Neuronal stem cell (in vitro differentiated cells): ENCODE measurements at regions not wholly inside any gene's neighbourhood (a gene's known extent, or its start where the extent isn't known, plus 50 kb on each side); places are given as distances from the start of the nearest gene placed in this dataset.

Experiments used
- DNase-seq: peaks from one replicate; pipeline ENCODE4 v3.0.0-alpha.2; 2013; ENCODE audit warnings: low spot score
- H2AFZ ChIP-seq: one replicate; pipeline ENCODE4 v1.6.1; 2013; ENCODE audit warnings: mild to moderate bottlenecking, low read length, inconsistent platforms
- H2AK5ac ChIP-seq: 2 replicates; pipeline ENCODE4 v1.6.1; 2013; ENCODE audit warnings: low read depth, mild to moderate bottlenecking, inconsistent platforms, low read length, moderate library complexity, mixed read lengths
- H2BK120ac ChIP-seq: 2 replicates; pipeline ENCODE4 v1.6.1; 2013; ENCODE audit warnings: low read depth, mild to moderate bottlenecking, inconsistent platforms, low read length, moderate library complexity, mixed read lengths
- H2BK12ac ChIP-seq: one replicate; pipeline ENCODE4 v1.6.1; 2013; ENCODE audit warnings: low read length, inconsistent platforms
- H2BK15ac ChIP-seq: 2 replicates; pipeline ENCODE4 v1.6.1; 2013; ENCODE audit warnings: mild to moderate bottlenecking, low read length, inconsistent platforms, mixed read lengths
- H2BK5ac ChIP-seq: one replicate; pipeline ENCODE4 v1.6.1; 2013; ENCODE audit warnings: inconsistent platforms, mild to moderate bottlenecking, low read length, moderate library complexity
- H3K14ac ChIP-seq: one replicate; pipeline ENCODE4 v1.6.1; 2013; ENCODE audit warnings: low read length, inconsistent platforms
- H3K18ac ChIP-seq: 2 replicates; pipeline ENCODE4 v1.6.1; 2013; ENCODE audit warnings: low read length, inconsistent platforms
- H3K23ac ChIP-seq: 2 replicates; pipeline ENCODE4 v1.6.1; 2013; ENCODE audit warnings: low read depth, mild to moderate bottlenecking, mixed read lengths, low read length, inconsistent platforms; ENCODE audit not compliant: poor library complexity
- H3K27ac ChIP-seq: replicated peaks from 3 replicates; pipeline ENCODE4 v1.5.1; 2013; ENCODE audit warnings: low read length, inconsistent platforms
- H3K27me3 ChIP-seq, 3 experiments: 2 replicates each; pipeline ENCODE4 v1.6.1; 2013; ENCODE audit warnings: low read length in 3 of 3, mild to moderate bottlenecking in 2 of 3, inconsistent platforms in 1 of 3, low read depth in 1 of 3, mixed read lengths in 1 of 3, moderate library complexity in 1 of 3; ENCODE audit not compliant: control insufficient read depth in 3 of 3, insufficient read depth in 3 of 3
- H3K36me3 ChIP-seq, 2 donors: replicated peaks in 1 of 2; 2 replicates each; pipeline ENCODE4 v1.6.1; 2013; ENCODE audit warnings: low read length in 2 of 2; ENCODE audit not compliant: control insufficient read depth in 2 of 2, insufficient read depth in 2 of 2
- H3K4ac ChIP-seq: 2 replicates; pipeline ENCODE4 v1.6.1; 2013; ENCODE audit warnings: inconsistent platforms, mild to moderate bottlenecking, low read length, moderate library complexity
- H3K4me1 ChIP-seq, 2 donors: 1 replicate in 1 of 2; 2 replicates in 1 of 2; pipeline ENCODE4 v1.6.1; 2013; ENCODE audit warnings: low read length in 2 of 2, low read depth in 1 of 2; ENCODE audit not compliant: control insufficient read depth in 2 of 2, insufficient read depth in 1 of 2
- H3K4me2 ChIP-seq: one replicate; pipeline ENCODE4 v1.6.1; 2013; ENCODE audit warnings: mild to moderate bottlenecking, low read length, inconsistent platforms; ENCODE audit not compliant: insufficient read depth, poor library complexity, severe bottlenecking
- H3K4me3 ChIP-seq, 2 donors: 2 replicates each; pipeline ENCODE4 v1.5.1; 2013; ENCODE audit warnings: low read length in 2 of 2, mild to moderate bottlenecking in 2 of 2, inconsistent platforms in 1 of 2, moderate library complexity in 1 of 2
- H3K79me1 ChIP-seq: one replicate; pipeline ENCODE4 v1.6.1; 2013; ENCODE audit warnings: low read depth, mild to moderate bottlenecking, inconsistent platforms, low read length, moderate library complexity
- H3K9ac ChIP-seq: one replicate; pipeline ENCODE4 v1.6.1; 2013; ENCODE audit warnings: mild to moderate bottlenecking, low read depth, low read length, inconsistent platforms; ENCODE audit not compliant: poor library complexity
- H3K9me3 ChIP-seq, 2 donors: replicated peaks in 1 of 2; 2 replicates each; pipeline versions ENCODE3 to v1.6.1; 2013; ENCODE audit warnings: low read length in 2 of 2, mild to moderate bottlenecking in 2 of 2, inconsistent platforms in 1 of 2, low read depth in 1 of 2, mixed read lengths in 1 of 2, moderate library complexity in 1 of 2; ENCODE audit not compliant: control insufficient read depth in 2 of 2, insufficient read depth in 1 of 2
- H4K8ac ChIP-seq: one replicate; pipeline ENCODE4 v1.6.1; 2013; ENCODE audit warnings: low read depth, mild to moderate bottlenecking, inconsistent platforms, low read length, moderate library complexity
- H4K91ac ChIP-seq: one replicate; pipeline ENCODE4 v1.6.1; 2013; ENCODE audit warnings: low read length, low read depth, mild to moderate bottlenecking, inconsistent platforms; ENCODE audit not compliant: poor library complexity
- WGBS, 2 donors: extraction: QIAGEN DNeasy Blood & Tissue Kit; methylation state at CpG; one replicate each; pipeline ENCODE4 v1.1.7; 2013; ENCODE audit warnings: missing lambda C conversion rate in 2 of 2, mixed read lengths in 1 of 2; ENCODE audit not compliant: insufficient read length in 2 of 2, insufficient replicate concordance in 1 of 2; ENCODE audit errors: extremely low coverage in 2 of 2; 5-methylcytosine and 5-hydroxymethylcytosine counted together

DNA sequence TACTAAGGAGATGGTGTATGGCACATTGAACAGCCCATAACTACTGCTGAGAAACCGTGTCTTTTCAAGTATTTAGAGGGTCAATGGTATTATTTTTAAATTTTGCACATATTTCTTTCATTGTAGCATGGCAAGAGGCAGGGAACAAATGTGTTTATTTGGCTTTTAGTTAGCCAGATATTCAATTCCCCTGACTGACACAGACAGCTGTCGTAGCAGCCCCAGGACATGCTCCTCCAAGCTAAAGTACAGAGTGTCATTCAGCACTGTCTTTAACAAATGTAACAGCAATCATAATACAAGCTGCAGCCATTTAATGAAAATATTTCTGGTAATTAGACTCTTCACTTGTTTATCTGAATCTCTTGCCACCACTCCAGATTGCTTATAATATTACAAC, 687.1 kb downstream of the KLHL13 start:
- Histone ChIP-seq H2BK12ac (no peak overlapping the region), H3K27me3 (no peaks in the 10 kb centered on the region), H3K4me3 (no peak overlapping the region), H3K4me2 (no peak overlapping the region), H2AFZ (no peak overlapping the region), H4K8ac (no peak overlapping the region), H3K79me1 (no peaks in the 10 kb centered on the region), H3K18ac (no peak overlapping the region), H3K36me3 (no peaks in the 10 kb centered on the region), H3K23ac (no peak overlapping the region), H3K9ac (no peak overlapping the region), H2BK15ac (no peak overlapping the region), H3K14ac (no peak overlapping the region), H4K91ac (no peak overlapping the region), H3K9me3 (no peaks in the 10 kb centered on the region), H2BK120ac (no peak overlapping the region), H3K4me1 (no peaks in the 10 kb centered on the region), H3K4ac (no peak overlapping the region), H3K27ac (no peak overlapping the region), H2BK5ac (no peak overlapping the region), H2AK5ac (no peak overlapping the region)
- WGBS, 2 donors = no CpG with 5 or more reads among the region's 2 CpGs
- DNase-seq = no peak

DNA sequence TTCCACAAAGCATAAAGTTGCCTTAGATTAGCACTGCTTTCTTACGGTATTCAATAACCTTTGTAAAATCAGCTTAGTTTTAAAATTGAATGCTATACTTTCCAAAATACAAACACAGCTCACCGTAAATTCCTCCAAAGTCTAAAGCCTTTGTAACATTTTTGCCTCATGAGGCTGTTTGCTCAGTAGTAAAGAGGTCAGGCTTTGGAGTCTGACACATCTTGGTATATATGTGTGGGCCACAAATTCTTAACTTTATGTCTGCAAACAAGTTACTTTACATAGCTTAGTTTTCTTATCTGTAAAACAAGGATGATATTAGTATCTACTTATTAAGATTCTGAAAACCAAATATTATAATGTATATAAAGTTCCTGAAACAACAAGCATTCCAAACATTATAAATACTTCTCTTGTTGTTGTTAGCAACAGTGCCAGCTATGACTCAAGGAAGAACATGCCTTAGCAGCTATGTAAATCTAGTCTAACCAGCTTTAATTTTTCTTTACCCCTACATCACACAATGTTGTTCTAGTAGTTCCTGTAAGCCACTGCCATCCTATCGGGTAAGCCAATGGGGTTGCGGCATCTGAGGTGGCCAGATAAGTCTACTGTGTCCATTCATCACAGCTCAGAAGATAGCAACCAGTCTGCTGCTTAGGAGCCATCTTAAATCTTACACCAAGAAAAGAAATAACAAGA, 709.0 kb downstream of the KLHL13 start:
- H2AFZ ChIP-seq = no peak overlapping the region
- no peaks in the 10 kb centered on the region for H3K4me1 ChIP-seq
- no peak overlapping the region for H3K18ac ChIP-seq
- no peak overlapping the region for H2BK5ac ChIP-seq
- no CpG with 5 or more reads among the region's 4 CpGs for WGBS, 2 donors
- H3K79me1 ChIP-seq = no peaks in the 10 kb centered on the region
- H3K14ac ChIP-seq = no peak overlapping the region
- no peaks in the 10 kb centered on the region for H3K27me3 ChIP-seq
- no peak overlapping the region for H3K4me2 ChIP-seq
- no peak overlapping the region for H3K4ac ChIP-seq
- H2AK5ac ChIP-seq = no peak overlapping the region
- no peak overlapping the region for H4K91ac ChIP-seq
- no peak overlapping the region for H3K9ac ChIP-seq
- no peak overlapping the region for H3K4me3 ChIP-seq
- H3K23ac ChIP-seq = no peak overlapping the region
- H2BK120ac ChIP-seq = no peak overlapping the region
- DNase-seq = no peak
- no peak overlapping the region for H3K27ac ChIP-seq
- no peak overlapping the region for H2BK12ac ChIP-seq
- no peak overlapping the region for H2BK15ac ChIP-seq
- no peaks in the 10 kb centered on the region for H3K9me3 ChIP-seq
- no peaks in the 10 kb centered on the region for H3K36me3 ChIP-seq
- H4K8ac ChIP-seq = no peak overlapping the region

DNA sequence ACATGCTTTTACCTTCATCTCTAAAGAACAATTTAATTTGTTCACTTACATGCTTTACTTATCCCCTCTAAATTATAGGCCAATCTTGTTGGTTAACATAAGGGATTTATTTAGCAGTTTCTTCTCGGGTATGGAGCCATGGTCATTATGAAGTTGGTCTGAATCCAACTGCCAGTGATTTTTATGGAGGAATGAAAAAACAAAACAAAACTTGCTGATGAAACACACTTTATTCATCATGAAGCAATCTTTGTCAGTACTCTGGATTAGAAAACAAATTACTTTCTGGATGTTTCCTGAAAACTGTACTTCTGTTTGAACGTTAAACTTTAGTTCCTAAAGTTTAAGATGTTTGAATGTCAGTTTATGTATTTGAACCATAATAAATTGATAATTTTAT, 715.8 kb downstream of the KLHL13 start:
- Histone ChIP-seq H3K14ac (no peak overlapping the region), H3K4me1 (no peaks in the 10 kb centered on the region), H2BK120ac (no peak overlapping the region), H3K79me1 (no peaks in the 10 kb centered on the region), H3K27ac (no peak overlapping the region), H4K8ac (no peak overlapping the region), H2BK12ac (no peak overlapping the region), H2AK5ac (no peak overlapping the region), H3K9me3 (no peaks in the 10 kb centered on the region), H3K36me3 (no peaks in the 10 kb centered on the region), H2AFZ (no peak overlapping the region), H3K4me2 (no peak overlapping the region), H2BK5ac (no peak overlapping the region), H3K4ac (no peak overlapping the region), H3K9ac (no peak overlapping the region), H3K27me3 (no peaks in the 10 kb centered on the region), H2BK15ac (no peak overlapping the region), H3K23ac (no peak overlapping the region), H4K91ac (no peak overlapping the region), H3K18ac (no peak overlapping the region), H3K4me3 (no peak overlapping the region)
- no peak for DNase-seq
- no CpG with 5 or more reads among the region's 2 CpGs for WGBS, 2 donors

DNA sequence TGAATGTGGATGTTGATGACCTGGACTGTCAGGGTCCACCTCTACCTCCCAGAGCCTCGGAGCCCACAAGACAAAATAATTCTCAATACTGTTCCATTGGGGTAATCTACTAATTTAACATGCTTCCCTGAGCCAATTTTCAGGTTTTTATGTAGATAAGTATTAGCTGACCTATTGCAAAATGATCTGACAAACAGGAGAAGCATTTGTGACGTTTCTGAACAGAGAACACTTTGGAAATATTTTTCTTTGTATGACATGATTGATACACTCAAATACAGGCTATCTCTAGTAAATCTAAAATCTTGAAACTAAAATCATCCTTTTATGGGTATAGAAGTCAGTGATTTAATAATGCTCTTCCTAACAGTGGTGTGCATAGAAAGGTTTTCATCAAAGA, 716.6 kb downstream of the KLHL13 start:
- Histone ChIP-seq H2AFZ (no peak overlapping the region), H3K9me3 (no peaks in the 10 kb centered on the region), H3K14ac (no peak overlapping the region)

More for the DNA sequence above, 716.6 kb downstream of the KLHL13 start:
- no peaks in the 10 kb centered on the region for H3K4me1 ChIP-seq
- H3K18ac ChIP-seq = no peak overlapping the region
- no peak overlapping the region for H4K91ac ChIP-seq
- H3K4ac ChIP-seq = no peak overlapping the region
- H3K4me3 ChIP-seq = no peak overlapping the region
- H3K9ac ChIP-seq = no peak overlapping the region
- no peak overlapping the region for H2BK120ac ChIP-seq
- no peaks in the 10 kb centered on the region for H3K36me3 ChIP-seq
- no peak overlapping the region for H2BK5ac ChIP-seq
- DNase-seq = no peak
- no peak overlapping the region for H2BK15ac ChIP-seq
- H3K27me3 ChIP-seq = no peaks in the 10 kb centered on the region
- no peak overlapping the region for H3K4me2 ChIP-seq
- H3K79me1 ChIP-seq = no peaks in the 10 kb centered on the region
- no CpG with 5 or more reads among the region's 2 CpGs for WGBS, 2 donors
- H2AK5ac ChIP-seq = no peak overlapping the region
- no peak overlapping the region for H4K8ac ChIP-seq
- H2BK12ac ChIP-seq = no peak overlapping the region
- no peak overlapping the region for H3K23ac ChIP-seq
- H3K27ac ChIP-seq = no peak overlapping the region
